ENCODE measurements at regions not wholly inside any gene's neighbourhood (a gene's known extent, or its start where the extent isn't known, plus 50 kb on each side); places are given as distances from the start of the nearest gene placed in this dataset.

GRCh38 chr13:85541476-85541875 is 257.7 kb downstream of the SLITRK6 start:
- TF ChIP-seq CTCF (IDR thresholded peaks at IDR 0.05 in 2 of 3, conservative IDR thresholded peaks at IDR 0.05 in 1 of 3; ENCODE audit: borderline replicate concordance in 1 of 3, insufficient read depth in 1 of 3, low read depth in 2 of 3, low read length in 2 of 3) (no peak), POLR2AphosphoS5 (IDR thresholded peaks at IDR 0.05; ENCODE audit: low read depth, low read length) (no peak), SIN3A (IDR thresholded peaks at IDR 0.05; ENCODE audit: low read depth) (no peak), EGR1 (IDR thresholded peaks at IDR 0.05; ENCODE audit: low read depth) (no peak), POLR2A (IDR thresholded peaks at IDR 0.05; ENCODE audit: borderline replicate concordance, extremely low read depth, insufficient read depth, insufficient read length) (no peak), SRF (IDR thresholded peaks at IDR 0.05; ENCODE audit: low read depth) (no peak), CEBPB (IDR thresholded peaks at IDR 0.05; ENCODE audit: low read depth) (no peak), EZH2 (IDR thresholded peaks at IDR 0.05) (no peak), ATF3 (IDR thresholded peaks at IDR 0.05) (no peak), ZNF274 (IDR thresholded peaks at IDR 0.05; ENCODE audit: low read depth, low read length) (no peak), YY1 (IDR thresholded peaks at IDR 0.05; ENCODE audit: extremely low read depth, insufficient replicate concordance, low read depth, low read length) (no peak), ELF1 (IDR thresholded peaks at IDR 0.05; ENCODE audit: borderline replicate concordance, low read depth) (no peak), RAD21 (IDR thresholded peaks at IDR 0.05; ENCODE audit: low read depth) (no peak), FOSL1 (IDR thresholded peaks at IDR 0.05; ENCODE audit: low read depth) (no peak)

All from HCT116 (cell line).